HG03558 (cell line): ENCODE measurements at regions not wholly inside any gene's neighbourhood (a gene's known extent, or its start where the extent isn't known, plus 50 kb on each side); places are given as distances from the start of the nearest gene placed in this dataset.

Source experiments
- ATAC-seq: cut with Tn5 transposase; IDR thresholded peaks from one replicate; pipeline ENCODE4 v1.9.1; 2021; ENCODE audit warnings: moderate number of reproducible peaks; ENCODE audit not compliant: unreplicated experiment; ENCODE audit errors: extremely low read depth

DNA sequence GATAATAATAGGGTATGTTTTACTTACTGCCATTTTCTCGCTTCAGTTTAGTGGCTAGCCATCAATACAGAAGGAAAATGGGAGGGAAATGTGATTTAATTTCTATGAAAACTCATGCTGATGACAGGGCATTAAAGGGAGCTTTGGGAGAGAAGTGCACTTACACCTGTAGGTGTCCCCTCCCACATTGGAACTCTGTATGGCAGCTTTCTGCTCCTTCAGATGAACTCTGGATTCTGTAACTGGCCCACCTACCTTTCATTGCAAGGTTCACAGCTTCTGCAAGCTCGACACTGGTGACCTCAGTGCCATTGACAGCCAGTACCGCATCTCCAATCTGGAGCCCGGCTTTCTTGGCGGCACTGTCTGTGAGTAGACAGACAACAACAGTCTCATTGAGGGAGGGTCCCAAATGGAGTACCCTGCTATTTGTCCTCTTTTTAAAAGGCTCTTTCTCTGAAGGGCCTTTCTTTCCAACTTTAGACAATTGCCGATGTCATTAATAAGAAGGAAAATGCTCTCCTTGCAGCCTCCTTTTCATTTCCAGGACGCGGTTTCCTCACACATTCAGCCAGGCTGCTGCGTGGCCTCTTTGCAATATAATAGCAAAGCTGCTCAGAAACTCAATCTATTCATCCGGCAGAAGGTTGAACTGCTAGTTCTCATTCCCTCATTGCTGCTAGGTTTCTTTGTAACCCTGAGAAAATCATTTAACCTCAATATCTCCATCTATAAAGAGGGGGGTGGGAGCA, 63.6 kb downstream of the NUDT12 start:
- ATAC-seq, result no peak

DNA sequence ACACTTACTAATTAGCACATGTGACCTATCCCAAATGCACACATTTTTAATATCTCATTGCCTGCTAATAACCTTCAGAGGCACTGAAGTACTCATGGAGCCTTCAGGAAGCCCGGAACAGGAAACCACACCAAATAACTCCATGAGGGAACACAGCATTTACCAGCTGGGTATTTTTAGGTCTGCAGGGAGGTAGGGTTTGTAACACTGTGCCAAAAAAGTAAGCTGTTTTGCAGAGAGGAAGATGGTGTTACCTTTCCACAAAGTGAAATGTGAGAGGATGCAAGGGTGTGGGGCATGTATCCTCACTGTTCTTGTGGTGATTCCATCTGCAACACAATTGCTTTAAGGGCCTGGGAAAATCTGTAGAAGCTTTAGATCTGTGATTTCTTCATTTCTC, 64.4 kb downstream of the NUDT12 start:
- no peak for ATAC-seq

DNA sequence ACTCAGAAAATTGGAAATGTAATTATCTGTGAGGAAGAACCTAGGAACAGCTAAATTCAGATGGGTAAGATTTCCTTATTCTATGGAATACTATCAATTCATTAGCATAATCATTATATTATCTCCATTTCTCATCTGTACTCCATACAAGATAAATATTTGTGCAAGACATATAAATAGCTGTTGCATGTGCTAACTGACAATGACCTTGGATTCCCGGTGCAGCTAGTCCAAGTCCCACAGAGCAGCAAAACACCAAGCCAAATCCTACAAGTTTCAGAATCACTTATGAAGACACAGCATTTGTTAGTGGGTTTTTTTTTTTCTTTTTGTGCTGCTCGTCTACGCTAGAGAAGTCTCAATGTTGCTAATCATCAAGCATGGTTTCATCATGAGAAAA, 64.8 kb downstream of the NUDT12 start:
- no peak for ATAC-seq

DNA sequence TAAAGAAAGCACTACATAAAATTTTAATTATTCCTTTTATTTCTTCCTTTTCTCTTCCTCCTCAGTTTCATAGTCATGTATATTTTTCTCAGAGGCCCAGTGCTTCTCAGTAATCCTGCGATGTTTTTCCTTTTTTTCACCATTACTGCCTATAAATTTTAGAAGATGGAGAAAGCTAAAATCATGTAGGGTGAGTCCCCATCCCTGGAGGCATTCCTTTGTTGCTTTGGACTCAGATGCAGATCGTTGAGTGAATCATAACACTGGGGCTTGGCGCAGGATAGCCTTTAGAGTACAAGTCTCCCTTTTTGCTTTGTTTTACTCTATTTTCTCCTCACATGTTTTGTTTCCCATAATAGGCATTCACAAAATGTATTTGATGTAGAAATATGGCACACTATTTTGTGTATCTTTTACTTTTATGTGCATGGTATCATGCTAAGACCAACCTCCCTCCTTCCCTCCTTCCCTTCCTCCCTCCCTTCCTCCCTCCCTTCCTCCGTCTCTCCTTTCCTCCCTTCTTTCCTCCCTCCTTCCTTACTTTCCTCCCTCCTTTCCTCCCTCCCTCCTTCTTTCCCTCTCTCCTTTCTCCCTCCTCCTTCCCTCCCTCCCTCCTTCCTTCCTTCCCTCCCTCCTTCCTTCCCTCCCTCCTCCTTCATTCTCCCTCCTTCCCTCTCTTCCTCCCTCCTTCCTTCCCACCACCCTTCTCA, 72.4 kb downstream of the NUDT12 start:
- no peak for ATAC-seq

DNA sequence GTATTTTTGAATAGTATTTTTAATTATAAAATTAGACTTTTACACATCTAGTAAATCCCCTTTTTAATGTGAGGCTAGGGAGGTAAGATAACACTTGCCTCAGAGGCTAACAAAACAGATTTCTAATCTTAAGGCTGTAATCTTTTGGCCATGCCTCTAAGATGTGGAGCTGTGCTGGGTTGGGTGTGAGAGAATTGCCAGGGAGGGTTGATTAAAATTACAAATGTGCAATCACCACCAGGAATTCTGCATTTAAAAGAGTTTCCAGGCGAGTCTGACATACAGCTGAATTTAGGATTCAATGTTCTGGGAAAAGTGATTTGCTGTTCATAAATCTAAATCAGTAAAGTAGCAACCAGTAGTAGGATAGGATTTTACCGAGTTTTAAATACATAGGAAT, 73.3 kb downstream of the NUDT12 start:
- ATAC-seq, result no peak

DNA sequence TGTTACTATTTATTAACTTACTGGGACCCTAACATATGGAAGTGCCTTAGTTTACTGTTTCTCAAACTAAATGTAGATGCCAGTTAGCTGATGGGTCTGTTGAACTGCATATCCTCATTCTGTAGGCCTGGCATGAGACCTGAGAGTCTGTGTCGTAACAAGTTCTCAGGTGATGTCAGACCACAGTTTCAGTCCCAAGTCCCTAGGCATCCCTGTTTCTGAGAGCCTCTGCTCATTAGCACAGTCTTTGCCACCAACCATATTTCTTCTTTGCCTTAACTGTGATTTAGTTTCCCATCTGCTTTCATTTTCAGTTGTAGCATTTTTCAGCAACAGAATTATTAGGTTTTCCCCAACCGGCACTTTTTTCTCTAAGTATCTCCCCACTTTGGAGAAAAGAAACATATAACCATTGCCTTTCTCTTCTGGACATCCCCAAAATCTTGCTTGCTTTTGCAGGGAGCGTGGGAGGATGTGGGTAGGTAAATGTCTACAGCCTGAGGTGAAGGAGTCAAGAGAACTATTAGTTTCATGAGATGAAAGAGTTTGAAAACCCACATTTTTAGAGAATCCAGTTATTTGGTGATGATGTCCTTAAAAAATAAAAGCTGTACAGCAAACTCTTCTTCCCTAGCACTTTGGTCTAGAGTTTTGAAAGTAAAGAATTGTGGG, 74.6 kb downstream of the NUDT12 start:
- ATAC-seq, result no peak

DNA sequence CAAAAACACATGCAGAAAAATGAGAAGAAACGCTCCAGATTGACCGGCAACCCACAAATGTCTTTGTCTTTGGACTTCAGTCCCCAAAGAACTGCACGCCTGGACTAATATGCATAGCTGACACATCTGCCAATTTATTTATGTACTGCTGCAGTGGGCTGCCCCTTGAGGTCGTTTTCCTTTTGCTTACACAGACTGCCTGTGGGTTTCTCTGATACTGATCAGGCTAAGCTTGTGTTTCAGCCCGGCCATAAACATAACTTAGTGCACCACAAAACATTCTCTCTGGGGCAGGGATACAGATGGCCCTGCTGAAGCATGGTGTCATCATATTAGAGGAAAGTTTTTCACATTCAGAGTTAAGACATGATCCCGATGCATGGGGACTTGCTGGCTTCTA, 75.4 kb downstream of the NUDT12 start:
- no peak for ATAC-seq

DNA sequence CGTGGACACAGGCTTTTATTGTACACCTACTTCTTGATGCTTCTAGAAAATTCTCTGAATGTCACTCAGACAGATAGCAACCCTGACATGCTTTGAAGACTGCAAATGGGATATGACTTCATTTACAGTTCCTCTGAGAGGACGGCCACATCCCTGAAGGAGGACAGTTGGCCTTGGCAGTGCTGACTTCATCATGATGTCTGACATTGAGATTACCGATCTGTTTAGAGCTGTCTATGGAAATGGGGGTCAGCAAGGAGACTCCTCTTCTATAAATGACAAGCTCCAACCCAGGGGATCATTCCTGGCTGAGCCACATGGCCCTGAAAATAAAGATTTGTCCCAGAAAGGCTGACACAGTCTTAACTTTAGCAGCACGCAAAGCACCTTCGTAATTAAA, 75.8 kb downstream of the NUDT12 start:
- ATAC-seq, result no peak

DNA sequence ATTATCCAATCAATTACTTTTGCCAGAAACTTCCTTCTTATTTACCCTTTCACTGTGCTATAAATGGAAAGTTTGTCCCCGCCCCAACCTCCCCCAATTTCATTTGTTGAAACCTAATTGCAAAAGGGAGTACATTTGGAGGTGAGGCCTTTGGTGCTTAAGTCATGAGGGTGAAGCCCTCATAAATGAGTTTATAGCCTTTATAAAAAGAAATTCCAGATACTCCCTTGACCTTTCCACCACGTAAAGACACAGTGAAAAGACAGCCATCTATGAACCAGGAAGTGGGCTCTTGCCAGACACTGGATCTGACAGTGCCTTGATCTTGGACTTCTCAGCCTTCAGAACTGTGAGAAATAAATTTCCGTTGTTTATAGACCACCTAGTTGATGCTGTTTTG, 82.3 kb downstream of the NUDT12 start:
- no peak for ATAC-seq

DNA sequence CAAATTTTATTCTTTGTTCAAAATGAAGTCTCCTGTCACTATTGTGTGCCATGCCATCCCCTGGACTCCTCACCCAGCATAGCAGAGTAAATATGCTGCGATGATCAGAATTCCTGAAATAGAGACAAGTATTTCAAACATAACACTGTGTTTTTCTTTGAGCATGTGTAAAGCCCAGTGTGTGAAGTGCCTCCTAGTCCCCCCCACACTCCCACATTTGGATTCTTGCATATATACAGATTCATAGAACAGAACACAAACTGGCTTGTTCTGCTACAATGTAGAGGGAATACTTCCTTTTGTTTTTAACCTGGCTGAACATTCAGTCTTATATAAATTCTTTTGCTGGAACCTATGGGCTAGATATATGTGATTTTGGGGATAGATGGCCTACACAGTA, 84.9 kb downstream of the NUDT12 start:
- no peak for ATAC-seq

DNA sequence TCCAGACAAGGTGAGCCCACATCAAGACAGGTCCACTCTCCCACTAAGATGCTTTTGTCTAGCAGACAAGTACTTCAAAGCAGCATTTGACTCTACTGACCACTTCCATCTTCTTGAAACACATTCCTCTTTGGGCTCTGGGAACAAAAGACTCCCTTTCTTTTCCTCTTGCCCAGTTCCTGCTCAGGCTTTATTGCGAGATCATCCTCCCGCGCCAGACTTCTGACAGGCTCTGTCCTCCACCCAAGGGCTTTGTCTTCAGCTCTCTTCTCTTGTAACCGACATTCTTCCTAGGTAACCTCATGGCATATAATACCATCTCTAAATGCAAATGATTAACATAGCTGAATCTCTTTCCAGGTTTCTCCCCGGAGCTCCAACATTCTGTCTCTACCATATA, 85.8 kb downstream of the NUDT12 start:
- ATAC-seq, result no peak

DNA sequence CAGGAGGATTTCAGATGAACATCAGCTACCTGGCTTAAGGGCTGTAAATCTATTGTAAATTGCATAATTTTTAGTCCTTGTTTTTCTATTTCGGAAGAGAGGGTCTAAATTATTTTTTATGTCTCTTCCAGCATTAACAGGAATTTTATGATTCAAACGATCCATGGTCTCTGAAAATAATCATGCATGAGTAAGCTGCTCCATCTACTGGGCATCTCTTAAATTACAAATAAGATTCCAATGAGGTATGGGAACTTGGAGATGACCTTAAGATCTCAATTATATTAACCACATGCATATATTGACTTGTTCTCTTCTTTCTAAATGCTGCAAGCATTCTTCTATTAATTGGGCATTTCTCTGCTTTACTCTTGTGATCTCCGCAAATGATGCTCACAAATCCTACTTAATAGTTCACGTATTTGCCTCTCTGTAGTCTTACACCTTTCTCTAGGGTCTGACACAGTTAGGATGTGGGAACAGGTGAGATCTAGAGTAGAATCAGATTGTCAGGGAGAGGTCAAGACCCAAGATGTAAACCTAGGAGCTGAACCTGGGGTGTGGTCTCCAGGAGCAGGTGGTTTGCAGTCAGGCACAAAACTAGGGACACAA, 86.9 kb downstream of the NUDT12 start:
- ATAC-seq, result no peak

DNA sequence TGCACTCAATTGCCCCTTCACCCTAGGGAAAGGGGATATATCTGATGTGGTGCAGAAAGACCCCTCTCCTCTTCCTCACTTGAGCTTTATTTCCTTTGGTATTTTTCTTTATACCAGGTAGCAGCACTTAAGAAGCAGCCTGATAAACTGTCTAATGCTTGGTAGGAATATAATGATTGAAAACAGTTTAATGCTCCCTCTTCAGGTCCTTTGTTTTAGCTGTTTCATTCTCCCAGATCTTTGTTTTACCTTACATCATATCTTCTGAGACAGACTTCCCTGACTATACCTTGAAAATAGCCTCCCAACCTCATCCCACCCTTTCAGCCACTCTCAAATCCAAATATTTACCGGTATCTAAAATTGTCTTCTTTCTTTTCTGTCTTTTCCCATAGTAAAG, 87.9 kb downstream of the NUDT12 start:
- ATAC-seq, result no peak

DNA sequence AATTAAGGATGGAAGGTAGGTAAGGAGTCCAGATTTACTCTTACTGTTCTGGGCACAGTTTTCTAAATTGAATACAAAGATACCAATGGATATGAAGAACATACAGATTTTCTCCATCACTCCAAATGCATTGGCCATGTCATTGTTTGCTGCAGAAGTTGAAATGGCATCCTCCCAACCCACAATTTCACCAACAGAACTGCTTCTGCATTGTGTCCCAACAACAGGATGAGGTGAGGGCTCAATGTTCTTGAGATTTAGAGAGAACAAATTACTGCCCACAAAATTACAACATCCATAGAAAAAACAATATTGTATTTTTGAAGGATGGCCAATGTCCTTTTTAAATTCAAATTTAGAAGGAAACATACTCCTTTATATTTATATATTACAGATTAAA, 88.9 kb downstream of the NUDT12 start:
- ATAC-seq, result no peak

DNA sequence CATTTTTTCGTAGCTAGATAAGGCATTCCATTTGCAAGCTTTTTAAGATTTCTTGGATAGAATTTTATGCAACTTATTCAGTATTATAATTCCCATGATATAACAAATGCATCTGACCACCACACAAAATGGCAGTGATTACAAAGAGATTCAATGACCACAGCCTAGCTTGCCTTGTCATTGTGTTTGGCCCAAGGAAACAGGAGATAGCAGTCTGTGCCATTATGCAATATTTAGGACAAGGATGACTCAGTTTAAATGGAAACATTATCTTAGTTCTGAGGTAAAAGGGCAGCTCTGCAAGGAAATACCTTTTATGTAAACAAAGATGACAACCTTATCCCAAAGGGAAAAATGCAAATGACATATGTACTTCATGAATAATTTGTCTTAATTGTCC, 89.8 kb downstream of the NUDT12 start:
- ATAC-seq, result no peak

DNA sequence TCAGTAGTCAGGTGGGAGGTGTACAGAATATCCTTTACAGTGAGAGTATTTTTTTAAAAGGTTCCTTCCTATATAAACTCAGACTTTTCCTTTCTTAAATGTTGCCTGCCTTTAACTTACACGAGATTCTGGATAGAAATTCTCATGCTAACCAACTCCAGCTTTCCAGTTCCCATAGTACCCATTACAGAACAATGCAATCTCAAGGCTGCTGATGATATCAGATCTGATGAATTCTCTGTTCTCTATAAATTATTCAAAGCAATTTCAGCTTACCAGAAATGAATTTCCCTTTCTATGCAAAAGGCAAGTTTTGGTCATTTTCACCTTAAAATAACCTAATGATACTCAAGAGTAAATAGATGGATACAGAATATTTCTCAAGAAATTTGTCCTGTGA, 90.3 kb downstream of the NUDT12 start:
- no peak for ATAC-seq

DNA sequence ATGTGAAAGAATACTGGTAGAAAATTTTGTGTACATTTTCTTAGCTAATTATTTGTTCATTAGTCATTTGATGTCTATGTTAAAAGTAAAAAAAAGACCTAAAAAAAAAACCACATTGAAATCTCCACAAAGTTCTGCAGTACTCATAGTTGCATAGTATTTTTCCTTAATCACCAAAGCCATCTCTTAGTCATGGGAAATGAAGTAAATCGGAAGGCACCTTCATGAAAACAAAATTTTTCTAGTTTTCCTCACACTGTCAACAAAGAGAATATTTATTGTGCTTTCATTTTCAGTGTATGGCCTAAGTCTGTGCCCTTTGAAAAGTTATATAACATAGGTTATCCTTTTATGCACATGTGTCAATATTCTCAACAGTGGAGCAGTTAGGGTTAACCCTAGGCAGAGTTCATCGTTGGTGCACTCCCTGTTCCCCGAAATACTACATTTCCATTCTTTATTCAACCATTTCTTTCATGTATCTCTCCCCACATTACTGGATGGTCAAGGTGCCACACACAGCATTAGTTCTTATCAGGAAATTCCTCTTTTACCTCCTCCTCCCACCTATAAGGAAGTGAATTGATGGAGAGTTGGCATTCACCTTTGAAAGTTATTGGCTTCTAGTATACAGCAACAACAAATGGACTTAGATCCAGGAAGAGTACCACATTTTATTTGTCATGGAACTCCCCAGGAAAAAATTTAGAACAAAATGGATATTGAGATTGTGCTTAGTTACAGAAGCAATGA, 93.1 kb downstream of the NUDT12 start:
- ATAC-seq, result no peak

DNA sequence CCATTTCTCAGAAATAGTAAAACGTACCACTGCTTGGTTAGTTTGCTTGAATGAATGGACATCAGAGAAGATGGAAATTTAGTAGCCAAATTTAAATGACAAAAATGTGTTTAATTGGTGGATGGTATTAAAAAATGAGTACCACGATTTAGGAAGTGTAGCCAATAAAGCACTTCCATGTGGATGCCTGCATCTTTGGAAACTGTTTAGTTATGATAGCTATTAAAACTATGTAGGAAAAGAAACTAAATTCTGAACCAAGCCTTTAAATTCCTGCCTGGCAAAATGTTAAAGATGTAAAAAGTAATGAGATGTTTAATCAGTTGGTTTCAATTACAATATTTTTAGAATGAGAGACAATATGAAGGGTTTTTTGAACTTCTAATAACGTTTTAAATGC, 94.8 kb downstream of the NUDT12 start:
- ATAC-seq, result no peak

DNA sequence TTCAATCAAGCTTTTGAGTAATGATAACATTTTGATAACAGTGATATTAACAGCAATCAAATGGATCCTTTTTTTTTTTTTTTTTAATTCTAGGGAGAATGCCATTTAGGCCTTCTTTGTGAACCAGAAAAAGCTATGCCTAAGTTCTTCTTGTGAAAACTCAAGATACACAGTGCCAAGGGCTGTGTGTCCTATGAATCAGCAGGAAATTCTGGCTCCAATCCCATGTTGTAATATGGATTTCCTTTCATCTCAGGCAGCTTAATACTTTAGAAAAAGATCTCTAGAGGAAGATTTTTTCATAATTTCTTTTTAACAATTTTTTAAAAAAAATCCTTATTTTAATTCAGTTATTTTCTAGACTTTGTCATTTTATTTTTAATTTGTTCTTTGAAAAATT, 96.1 kb downstream of the NUDT12 start:
- ATAC-seq, result no peak

DNA sequence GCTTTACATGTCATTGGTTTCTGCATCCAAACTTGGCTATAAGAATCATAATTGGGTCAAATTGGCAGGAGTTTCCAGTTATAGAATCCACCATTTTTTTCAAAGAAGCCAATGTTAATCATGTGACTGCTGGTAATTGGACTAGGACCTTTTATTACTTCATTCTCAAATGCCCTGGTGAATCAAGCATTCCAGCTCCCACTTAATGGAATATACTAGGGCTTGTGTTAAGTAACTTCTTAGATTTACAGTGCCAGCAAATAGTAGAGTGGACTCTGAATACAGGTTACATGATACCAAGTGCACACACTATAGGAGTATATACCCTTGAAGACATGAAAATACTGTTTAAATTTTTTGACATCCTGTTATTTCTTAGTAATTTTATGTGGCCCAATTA, 96.7 kb downstream of the NUDT12 start:
- no peak for ATAC-seq
